Astrocyte (in vitro differentiated cells and primary cell): ENCODE measurements at regions not wholly inside any gene's neighbourhood (a gene's known extent, or its start where the extent isn't known, plus 50 kb on each side); places are given as distances from the start of the nearest gene placed in this dataset.

ENCODE experiments used
- CTCF ChIP-seq: IDR thresholded peaks from 2 replicates; pipeline ENCODE4 v1.5.1; 2011; ENCODE audit warnings: low read depth, mild to moderate bottlenecking, inconsistent platforms, low read length, moderate library complexity; ENCODE audit not compliant: insufficient read depth
- EZH2 ChIP-seq: IDR thresholded peaks from 2 replicates; pipeline ENCODE4 v1.6.1; 2012; ENCODE audit warnings: mild to moderate bottlenecking, low read length, inconsistent platforms; ENCODE audit not compliant: insufficient read depth

GRCh38 chr7:131272086-131272485 is 55.6 kb upstream of the MKLN1 start:
- no peak for TF ChIP-seq CTCF
- TF ChIP-seq EZH2 = no peak
